ENCODE measurements at regions not wholly inside any gene's neighbourhood (a gene's known extent, or its start where the extent isn't known, plus 50 kb on each side); places are given as distances from the start of the nearest gene placed in this dataset.

- ChIA-PET CTCF (no interaction called here), POLR2A (no interaction called here)
- TF ChIP-seq, protein P1, sequence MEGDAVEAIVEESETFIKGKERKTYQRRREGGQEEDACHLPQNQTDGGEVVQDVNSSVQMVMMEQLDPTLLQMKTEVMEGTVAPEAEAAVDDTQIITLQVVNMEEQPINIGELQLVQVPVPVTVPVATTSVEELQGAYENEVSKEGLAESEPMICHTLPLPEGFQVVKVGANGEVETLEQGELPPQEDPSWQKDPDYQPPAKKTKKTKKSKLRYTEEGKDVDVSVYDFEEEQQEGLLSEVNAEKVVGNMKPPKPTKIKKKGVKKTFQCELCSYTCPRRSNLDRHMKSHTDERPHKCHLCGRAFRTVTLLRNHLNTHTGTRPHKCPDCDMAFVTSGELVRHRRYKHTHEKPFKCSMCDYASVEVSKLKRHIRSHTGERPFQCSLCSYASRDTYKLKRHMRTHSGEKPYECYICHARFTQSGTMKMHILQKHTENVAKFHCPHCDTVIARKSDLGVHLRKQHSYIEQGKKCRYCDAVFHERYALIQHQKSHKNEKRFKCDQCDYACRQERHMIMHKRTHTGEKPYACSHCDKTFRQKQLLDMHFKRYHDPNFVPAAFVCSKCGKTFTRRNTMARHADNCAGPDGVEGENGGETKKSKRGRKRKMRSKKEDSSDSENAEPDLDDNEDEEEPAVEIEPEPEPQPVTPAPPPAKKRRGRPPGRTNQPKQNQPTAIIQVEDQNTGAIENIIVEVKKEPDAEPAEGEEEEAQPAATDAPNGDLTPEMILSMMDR (IDR thresholded peaks at IDR 0.05; ENCODE audit: insufficient read depth, low read depth, low read length): no peak
- no peaks in the 10 kb centered on the region for H3K36me3 ChIP-seq (ENCODE audit: control insufficient read depth, insufficient read depth, low read length)
- H3K4me3 ChIP-seq (ENCODE audit: low read depth, low read length): no peak overlapping the region
- DNase-seq (ENCODE audit: low read depth): no peak
- no peaks in the 10 kb centered on the region for H3K27me3 ChIP-seq (ENCODE audit: control insufficient read depth, insufficient read depth, low read length)
These were observed 393.9 kb upstream of the MAF start for GRCh38 chr16:79994418-79994817.

DNA sequence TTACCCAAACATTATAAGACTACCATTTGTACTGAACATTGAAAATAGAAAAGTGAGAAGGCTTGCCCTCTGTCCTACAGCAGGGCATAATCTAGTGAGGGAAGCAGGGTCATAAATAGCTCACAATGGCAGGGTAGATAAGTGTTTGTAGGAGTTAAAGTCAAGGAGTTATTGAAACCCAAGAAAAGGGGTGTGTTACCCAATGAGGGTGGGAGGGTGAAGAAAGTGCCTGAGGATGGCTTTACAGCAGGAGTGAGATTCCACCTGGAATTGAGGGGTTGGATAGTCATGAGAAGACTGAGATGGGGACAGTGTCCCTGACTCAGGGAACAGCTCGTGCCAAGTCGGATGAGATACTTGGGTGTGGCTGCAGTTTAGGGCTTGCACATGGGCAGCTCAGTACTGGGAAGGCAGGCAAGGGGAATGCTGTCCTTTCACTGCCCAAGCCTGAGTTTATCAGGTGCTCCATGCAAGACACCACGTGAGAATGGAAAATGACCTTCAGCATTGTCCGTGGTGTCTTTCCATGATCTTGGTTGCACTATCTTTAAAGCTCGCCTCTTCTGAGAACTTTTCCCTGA lies 393.2 kb upstream of the MAF start:
- CTCF ChIA-PET: interaction anchor here (0.8 to 1.1 kb wide), 2 partner anchors 10 to 376 kb away, joined by 3 to 4 read pairs; no protein-coding TSS in a partner anchor
- POLR2A ChIA-PET: no interaction called here
- Histone ChIP-seq H3K36me3 (ENCODE audit: control insufficient read depth, insufficient read depth, low read length) (no peaks in the 10 kb centered on the region), H3K27me3 (ENCODE audit: control insufficient read depth, insufficient read depth, low read length) (no peaks in the 10 kb centered on the region), H3K4me3 (ENCODE audit: low read depth, low read length) (no peak overlapping the region)
- TF ChIP-seq, protein P1 (IDR thresholded peaks at IDR 0.05; ENCODE audit: insufficient read depth, low read depth, low read length): no peak
- no peak for DNase-seq (ENCODE audit: low read depth)

DNA sequence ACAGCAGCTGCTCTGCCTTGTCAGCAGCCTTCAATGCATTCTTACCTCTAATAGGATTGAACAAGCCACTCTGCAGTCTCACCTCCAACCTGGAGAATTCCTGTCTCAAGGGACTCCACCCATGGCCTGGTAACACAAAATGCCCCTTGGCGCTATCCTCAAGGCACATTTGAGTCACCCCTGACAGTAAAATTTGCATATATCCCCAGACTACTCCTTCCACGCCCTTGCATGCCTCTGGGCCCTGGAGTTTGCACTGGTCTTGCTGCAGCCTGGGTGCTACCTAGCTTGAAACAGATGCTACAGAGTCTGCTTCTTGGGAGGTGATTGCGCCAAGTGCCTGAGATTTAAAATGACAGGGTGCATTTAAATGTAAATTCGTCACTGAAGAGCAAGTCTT lies 391.4 kb upstream of the MAF start:
- H3K27me3 ChIP-seq (ENCODE audit: control insufficient read depth, insufficient read depth, low read length): no peaks in the 10 kb centered on the region
- POLR2A ChIA-PET: no interaction called here
- CTCF ChIA-PET: no interaction called here
- DNase-seq (ENCODE audit: low read depth): no peak
- TF ChIP-seq, protein P1 (IDR thresholded peaks at IDR 0.05; ENCODE audit: insufficient read depth, low read depth, low read length): no peak
- no peak overlapping the region for H3K4me3 ChIP-seq (ENCODE audit: low read depth, low read length)
- H3K36me3 ChIP-seq (ENCODE audit: control insufficient read depth, insufficient read depth, low read length): no peaks in the 10 kb centered on the region

GRCh38 chr16:79988721-79989220 lies 388.2 kb upstream of the MAF start:
- ChIA-PET POLR2A (no interaction called here), CTCF (interaction anchor here (0.8 to 1.1 kb wide), 2 partner anchors 13 to 18 kb away, joined by 3 to 4 read pairs; no protein-coding TSS in a partner anchor)
- no peak for DNase-seq (ENCODE audit: low read depth)
- TF ChIP-seq, protein P1 (IDR thresholded peaks at IDR 0.05; ENCODE audit: insufficient read depth, low read depth, low read length): no peak
- Histone ChIP-seq H3K36me3 (ENCODE audit: control insufficient read depth, insufficient read depth, low read length) (no peaks in the 10 kb centered on the region), H3K27me3 (ENCODE audit: control insufficient read depth, insufficient read depth, low read length) (no peaks in the 10 kb centered on the region), H3K4me3 (ENCODE audit: low read depth, low read length) (no peak overlapping the region)

DNA sequence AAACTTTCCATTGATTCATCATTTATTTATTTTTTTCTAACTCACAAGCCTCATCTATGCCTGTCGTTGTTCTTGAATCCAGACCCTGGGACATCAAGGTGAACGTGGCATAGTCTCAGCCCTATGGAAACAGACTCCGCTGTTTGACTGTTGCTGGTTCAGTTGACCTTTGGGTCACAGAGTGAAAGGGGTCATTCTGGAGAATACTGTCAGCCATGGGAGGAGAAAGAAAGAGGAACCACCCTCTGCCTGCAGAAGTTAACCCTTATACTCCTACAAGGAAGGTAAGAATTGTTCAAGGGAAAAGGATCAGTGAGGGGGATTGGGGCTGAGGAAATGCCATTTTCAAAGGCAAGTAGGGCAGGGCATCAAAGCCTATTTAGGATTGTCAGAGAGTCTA lies 387.6 kb upstream of the MAF start:
- ChIA-PET POLR2A (no interaction called here), CTCF (interaction anchor here (2.0 kb wide), 1 partner anchor 9 kb away, joined by 7 read pairs; no protein-coding TSS in a partner anchor)
- Histone ChIP-seq H3K36me3 (ENCODE audit: control insufficient read depth, insufficient read depth, low read length) (no peaks in the 10 kb centered on the region), H3K4me3 (ENCODE audit: low read depth, low read length) (no peak overlapping the region), H3K27me3 (ENCODE audit: control insufficient read depth, insufficient read depth, low read length) (no peaks in the 10 kb centered on the region)
- DNase-seq (ENCODE audit: low read depth): no peak
- TF ChIP-seq, protein P1 (IDR thresholded peaks at IDR 0.05; ENCODE audit: insufficient read depth, low read depth, low read length): no peak

Measured in BJ (cell line).